ENCODE measurements at regions not wholly inside any gene's neighbourhood (a gene's known extent, or its start where the extent isn't known, plus 50 kb on each side); places are given as distances from the start of the nearest gene placed in this dataset.

DNA sequence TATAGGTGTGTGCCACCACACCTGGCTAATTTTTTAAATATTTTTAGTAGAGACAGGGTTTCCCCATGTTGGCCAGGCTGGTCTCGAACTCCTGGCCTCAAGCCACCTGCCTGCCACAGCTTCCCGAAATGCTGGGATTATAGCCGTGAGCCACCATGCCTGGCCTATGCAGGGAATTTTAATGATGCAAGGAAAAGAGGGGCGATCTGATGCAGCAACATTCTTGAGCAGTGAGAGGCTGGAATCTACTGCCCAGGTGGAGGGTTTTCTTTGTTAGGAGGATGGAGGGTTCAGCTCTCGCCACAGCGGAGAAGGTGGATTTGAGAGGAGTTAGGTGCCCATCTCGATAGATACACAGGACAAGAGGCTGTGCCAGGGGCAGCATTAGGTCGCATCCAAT is 332.3 kb downstream of the GATA3 start:
- H3K36me3 Mint-ChIP-seq = no peaks in the 10 kb centered on the region
- H4K20me1 ChIP-seq (ENCODE audit: low read depth) = no peaks in the 10 kb centered on the region
- TF ChIP-seq EZH2 (IDR thresholded peaks at IDR 0.05) = no peak
- TF ChIP-seq EZH2phosphoT487 (IDR thresholded peaks at IDR 0.05) = no peak
- TF ChIP-seq, protein P1, sequence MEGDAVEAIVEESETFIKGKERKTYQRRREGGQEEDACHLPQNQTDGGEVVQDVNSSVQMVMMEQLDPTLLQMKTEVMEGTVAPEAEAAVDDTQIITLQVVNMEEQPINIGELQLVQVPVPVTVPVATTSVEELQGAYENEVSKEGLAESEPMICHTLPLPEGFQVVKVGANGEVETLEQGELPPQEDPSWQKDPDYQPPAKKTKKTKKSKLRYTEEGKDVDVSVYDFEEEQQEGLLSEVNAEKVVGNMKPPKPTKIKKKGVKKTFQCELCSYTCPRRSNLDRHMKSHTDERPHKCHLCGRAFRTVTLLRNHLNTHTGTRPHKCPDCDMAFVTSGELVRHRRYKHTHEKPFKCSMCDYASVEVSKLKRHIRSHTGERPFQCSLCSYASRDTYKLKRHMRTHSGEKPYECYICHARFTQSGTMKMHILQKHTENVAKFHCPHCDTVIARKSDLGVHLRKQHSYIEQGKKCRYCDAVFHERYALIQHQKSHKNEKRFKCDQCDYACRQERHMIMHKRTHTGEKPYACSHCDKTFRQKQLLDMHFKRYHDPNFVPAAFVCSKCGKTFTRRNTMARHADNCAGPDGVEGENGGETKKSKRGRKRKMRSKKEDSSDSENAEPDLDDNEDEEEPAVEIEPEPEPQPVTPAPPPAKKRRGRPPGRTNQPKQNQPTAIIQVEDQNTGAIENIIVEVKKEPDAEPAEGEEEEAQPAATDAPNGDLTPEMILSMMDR (IDR thresholded peaks at IDR 0.05) = no peak
- no peaks in the 10 kb centered on the region for H3K79me2 ChIP-seq (ENCODE audit: low read depth)
- no peaks in the 10 kb centered on the region for H3K4me1 Mint-ChIP-seq
- no peaks in the 10 kb centered on the region for H3K27me3 ChIP-seq
- no peak overlapping the region for H3K9ac ChIP-seq
- no peak overlapping the region for H3K27ac ChIP-seq
- H3K27me3 Mint-ChIP-seq (ENCODE audit: insufficient read depth, low read depth) = peaks cover 2% of the 10 kb centered on the region
- H3K27ac Mint-ChIP-seq = no peak overlapping the region
- no peaks in the 10 kb centered on the region for H3F3A ChIP-seq (ENCODE audit: low read depth)
- H3K9me3 Mint-ChIP-seq = no peaks in the 10 kb centered on the region
- H3K36me3 ChIP-seq = no peaks in the 10 kb centered on the region
- H3K4me3 Mint-ChIP-seq = no peak overlapping the region
- DNase-seq (ENCODE audit: low spot score) = no peak
- H3K4me1 ChIP-seq = no peaks in the 10 kb centered on the region
- no peak overlapping the region for H3K4me3 ChIP-seq
- no peak overlapping the region for H3K4me2 ChIP-seq
- H3K9me3 ChIP-seq (ENCODE audit: low read depth) = no peaks in the 10 kb centered on the region
- no peak overlapping the region for H2AFZ ChIP-seq (replicated peaks)

DNA sequence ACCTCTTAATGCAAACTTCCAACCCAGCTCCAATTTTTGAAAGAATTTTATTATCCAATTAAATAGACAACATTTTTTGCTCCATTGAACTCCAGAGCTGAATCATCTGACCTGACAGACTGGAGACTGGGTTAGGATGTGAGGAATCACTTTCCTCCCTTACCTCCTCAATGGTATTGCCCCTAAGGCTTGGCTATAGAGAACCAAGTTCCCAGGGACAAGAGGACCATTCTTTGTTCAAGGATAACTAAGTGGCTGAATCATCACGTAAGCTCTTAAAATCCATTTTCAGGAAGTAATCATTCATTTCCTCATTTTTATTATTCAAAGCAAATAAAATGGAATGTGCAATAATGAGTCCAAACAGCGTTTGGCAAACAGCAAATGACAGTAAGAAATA is 335.1 kb downstream of the GATA3 start:
- Histone ChIP-seq H3K9me3 (ENCODE audit: low read depth) (no peaks in the 10 kb centered on the region), H3K4me1 (peaks cover 12% of the 10 kb centered on the region), H4K20me1 (ENCODE audit: low read depth) (no peaks in the 10 kb centered on the region), H2AFZ (replicated peaks) (no peak overlapping the region), H3K27ac (no peak overlapping the region), H3K36me3 (no peaks in the 10 kb centered on the region), H3K79me2 (ENCODE audit: low read depth) (no peaks in the 10 kb centered on the region), H3K27me3 (no peaks in the 10 kb centered on the region), H3K4me2 (no peak overlapping the region), H3K9ac (no peak overlapping the region), H3F3A (ENCODE audit: low read depth) (no peaks in the 10 kb centered on the region), H3K4me3 (no peak overlapping the region)
- no peak for DNase-seq (ENCODE audit: low spot score)
- no peaks in the 10 kb centered on the region for H3K9me3 Mint-ChIP-seq
- H3K4me3 Mint-ChIP-seq = no peak overlapping the region
- no peak for TF ChIP-seq EZH2phosphoT487 (IDR thresholded peaks at IDR 0.05)
- TF ChIP-seq, protein P1 (IDR thresholded peaks at IDR 0.05) = no peak
- TF ChIP-seq EZH2 (IDR thresholded peaks at IDR 0.05) = no peak
- H3K36me3 Mint-ChIP-seq = no peaks in the 10 kb centered on the region
- no peaks in the 10 kb centered on the region for H3K4me1 Mint-ChIP-seq
- peaks cover 7% of the 10 kb centered on the region for H3K27me3 Mint-ChIP-seq (ENCODE audit: insufficient read depth, low read depth)
- H3K27ac Mint-ChIP-seq = no peak overlapping the region

DNA sequence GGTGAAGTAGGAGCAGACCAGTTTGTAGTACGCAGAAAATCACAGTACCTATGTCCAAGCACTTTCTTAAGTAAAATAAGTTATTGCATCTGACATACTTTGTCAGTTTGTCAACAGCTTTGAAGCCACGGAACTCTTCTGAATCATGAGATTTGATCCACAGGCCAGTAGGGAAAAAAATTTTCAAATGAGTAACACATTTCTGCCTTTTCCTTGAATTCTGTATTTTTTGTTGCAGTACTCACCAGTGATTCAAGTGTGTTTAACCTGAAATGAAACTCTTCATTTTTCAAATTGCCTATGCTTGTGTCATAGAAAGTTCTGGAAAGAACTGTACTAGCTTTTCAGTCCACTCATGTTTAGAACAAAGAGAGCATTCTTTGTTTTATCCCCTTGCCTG is 337.7 kb downstream of the GATA3 start:
- TF ChIP-seq, protein P1 (IDR thresholded peaks at IDR 0.05) = no peak
- no peak for TF ChIP-seq EZH2 (IDR thresholded peaks at IDR 0.05)
- no peak for TF ChIP-seq EZH2phosphoT487 (IDR thresholded peaks at IDR 0.05)
- H3K4me3 ChIP-seq = no peak overlapping the region
- no peaks in the 10 kb centered on the region for H4K20me1 ChIP-seq (ENCODE audit: low read depth)
- DNase-seq (ENCODE audit: low spot score) = no peak
- H3K9ac ChIP-seq = no peak overlapping the region
- no peaks in the 10 kb centered on the region for H3K4me1 Mint-ChIP-seq
- no peaks in the 10 kb centered on the region for H3K36me3 ChIP-seq
- no peak overlapping the region for H3K4me3 Mint-ChIP-seq
- no peaks in the 10 kb centered on the region for H3K9me3 Mint-ChIP-seq
- H2AFZ ChIP-seq (replicated peaks) = no peak overlapping the region
- peaks cover 4% of the 10 kb centered on the region for H3K27me3 Mint-ChIP-seq (ENCODE audit: insufficient read depth, low read depth)
- no peak overlapping the region for H3K27ac Mint-ChIP-seq
- H3K27me3 ChIP-seq = no peaks in the 10 kb centered on the region
- no peaks in the 10 kb centered on the region for H3K9me3 ChIP-seq (ENCODE audit: low read depth)
- no peaks in the 10 kb centered on the region for H3K79me2 ChIP-seq (ENCODE audit: low read depth)
- no peak overlapping the region for H3K4me2 ChIP-seq
- H3F3A ChIP-seq (ENCODE audit: low read depth) = no peaks in the 10 kb centered on the region
- no peaks in the 10 kb centered on the region for H3K36me3 Mint-ChIP-seq
- no peak overlapping the region for H3K27ac ChIP-seq
- H3K4me1 ChIP-seq = peaks cover 12% of the 10 kb centered on the region

Measured in neural progenitor cell (in vitro differentiated cells).